Kidney (tissue), 13 donors: ENCODE measurements at regions not wholly inside any gene's neighbourhood (a gene's known extent, or its start where the extent isn't known, plus 50 kb on each side); places are given as distances from the start of the nearest gene placed in this dataset.

ENCODE experiments used
- DNase-seq, 5 donors: peaks; one replicate each; pipeline ENCODE4 v3.0.0-alpha.2; 2013 to 2020
- FAIRE-seq: peaks from 2 replicates; lab custom pipeline; 2012; peaks lifted over from hg19 to GRCh38; lab: Jason Lieb, UNC
- H3K27ac ChIP-seq, 2 donors: one replicate each; pipeline ENCODE4 v1.7.0; 2013; ENCODE audit warnings: low read depth in 2 of 2, low read length in 2 of 2, inconsistent platforms in 1 of 2
- H3K27me3 ChIP-seq: one replicate; pipeline ENCODE4 v1.7.1; 2013; ENCODE audit warnings: low read length, inconsistent platforms; ENCODE audit not compliant: control insufficient read depth, insufficient read depth
- H3K36me3 ChIP-seq, 3 donors: one replicate each; pipeline versions ENCODE4 v1.7.0 to v1.7.1; 2013; ENCODE audit warnings: low read length in 3 of 3, control low read depth in 1 of 3, inconsistent platforms in 1 of 3; ENCODE audit not compliant: insufficient read depth in 3 of 3, control insufficient read depth in 2 of 3
- H3K4me1 ChIP-seq, 3 donors: one replicate each; pipeline versions ENCODE4 v1.7.0 to v1.7.1; 2013; ENCODE audit warnings: low read length in 3 of 3, inconsistent platforms in 1 of 3, low read depth in 1 of 3; ENCODE audit not compliant: control insufficient read depth in 2 of 3, insufficient read depth in 2 of 3
- H3K4me3 ChIP-seq, 3 donors: one replicate each; pipeline versions ENCODE4 v1.7.0 to v1.8.1; 2013; ENCODE audit warnings: low read length in 3 of 3, control low read depth in 1 of 3, inconsistent platforms in 1 of 3
- H3K9ac ChIP-seq, 3 donors: one replicate each; pipeline versions ENCODE4 v1.7.0 to v1.7.1; 2013; ENCODE audit warnings: low read length in 3 of 3, control low read depth in 1 of 3, inconsistent platforms in 1 of 3
- H3K9me3 ChIP-seq, 3 donors: one replicate each; pipeline versions ENCODE4 v1.7.0 to v1.7.1; 2013; ENCODE audit warnings: low read length in 3 of 3, control low read depth in 1 of 3, inconsistent platforms in 1 of 3; ENCODE audit not compliant: control insufficient read depth in 2 of 3, insufficient read depth in 1 of 3
- intact Hi-C: fragments of 100-400 bp; cut with DNase I; formaldehyde crosslinking; loops from one replicate; pipeline ENCODE4 v1.11.1; 2022
- TF ChIP-seq, protein P1 (sequence below): IDR thresholded peaks from 3 replicates; pipeline ENCODE4 v1.5.1; 2012; ENCODE audit warnings: mild to moderate bottlenecking, moderate library complexity, borderline replicate concordance; ENCODE audit not compliant: insufficient read depth; ENCODE audit errors: extremely low read depth
- donor health status: control.
- donor health status: control.
- donor health status: control.
- donor health status: control.
- donor health status: control.
- donor health status: DM: yes; HTN: yes; CAD: no.
- donor health status: Normal renal cell carcinoma (clear cell type).

DNA sequence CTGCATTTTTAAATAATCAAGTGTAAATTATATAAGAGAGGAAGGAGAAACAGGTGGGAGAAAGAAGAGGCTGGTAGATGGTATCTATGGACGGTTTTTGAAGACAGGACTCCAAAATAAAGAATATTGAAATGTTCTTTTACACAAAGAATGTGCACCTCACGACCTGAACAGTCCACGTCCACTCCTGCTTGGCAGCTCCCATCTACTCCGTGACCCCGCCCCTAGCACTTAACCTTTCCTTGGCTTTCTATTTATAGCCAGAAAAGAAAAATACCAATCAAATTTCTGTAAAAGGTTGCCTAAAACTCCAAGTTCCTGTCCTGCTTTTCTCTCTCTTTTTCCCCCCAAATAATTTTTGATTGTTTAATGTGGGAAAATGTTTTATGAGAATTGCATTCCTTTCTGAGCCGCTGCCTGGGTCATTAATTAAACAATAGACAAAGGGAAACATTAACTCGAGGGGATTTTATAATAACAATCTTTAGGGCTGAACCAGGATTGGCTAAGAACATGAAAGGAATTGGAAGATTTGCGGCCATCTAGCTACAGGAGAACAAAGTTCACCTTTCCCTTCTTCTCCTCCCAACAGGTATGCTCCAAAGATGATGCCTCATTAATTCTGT lies 173.6 kb upstream of the MAP3K1 start:
- Histone ChIP-seq H3K4me1 (peaks cover 18 to 41% (median 21%) of the 10 kb centered on the region in 3 donors), H3K27me3 (no peaks in the 10 kb centered on the region), H3K9ac (no peak overlapping the region), H3K4me3 (no peak overlapping the region), H3K36me3 (no peaks in the 10 kb centered on the region), H3K9me3 (no peaks in the 10 kb centered on the region), H3K27ac (peak overlapping the region in 1 of 2 donors; percentile 59)
- DNase-seq (peak in 2 of 5 donors; percentile 73 to 77), FAIRE-seq (peak; percentile 19)
- intact Hi-C loops, result no loop called here
- TF ChIP-seq, protein P1, sequence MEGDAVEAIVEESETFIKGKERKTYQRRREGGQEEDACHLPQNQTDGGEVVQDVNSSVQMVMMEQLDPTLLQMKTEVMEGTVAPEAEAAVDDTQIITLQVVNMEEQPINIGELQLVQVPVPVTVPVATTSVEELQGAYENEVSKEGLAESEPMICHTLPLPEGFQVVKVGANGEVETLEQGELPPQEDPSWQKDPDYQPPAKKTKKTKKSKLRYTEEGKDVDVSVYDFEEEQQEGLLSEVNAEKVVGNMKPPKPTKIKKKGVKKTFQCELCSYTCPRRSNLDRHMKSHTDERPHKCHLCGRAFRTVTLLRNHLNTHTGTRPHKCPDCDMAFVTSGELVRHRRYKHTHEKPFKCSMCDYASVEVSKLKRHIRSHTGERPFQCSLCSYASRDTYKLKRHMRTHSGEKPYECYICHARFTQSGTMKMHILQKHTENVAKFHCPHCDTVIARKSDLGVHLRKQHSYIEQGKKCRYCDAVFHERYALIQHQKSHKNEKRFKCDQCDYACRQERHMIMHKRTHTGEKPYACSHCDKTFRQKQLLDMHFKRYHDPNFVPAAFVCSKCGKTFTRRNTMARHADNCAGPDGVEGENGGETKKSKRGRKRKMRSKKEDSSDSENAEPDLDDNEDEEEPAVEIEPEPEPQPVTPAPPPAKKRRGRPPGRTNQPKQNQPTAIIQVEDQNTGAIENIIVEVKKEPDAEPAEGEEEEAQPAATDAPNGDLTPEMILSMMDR, result no peak

DNA sequence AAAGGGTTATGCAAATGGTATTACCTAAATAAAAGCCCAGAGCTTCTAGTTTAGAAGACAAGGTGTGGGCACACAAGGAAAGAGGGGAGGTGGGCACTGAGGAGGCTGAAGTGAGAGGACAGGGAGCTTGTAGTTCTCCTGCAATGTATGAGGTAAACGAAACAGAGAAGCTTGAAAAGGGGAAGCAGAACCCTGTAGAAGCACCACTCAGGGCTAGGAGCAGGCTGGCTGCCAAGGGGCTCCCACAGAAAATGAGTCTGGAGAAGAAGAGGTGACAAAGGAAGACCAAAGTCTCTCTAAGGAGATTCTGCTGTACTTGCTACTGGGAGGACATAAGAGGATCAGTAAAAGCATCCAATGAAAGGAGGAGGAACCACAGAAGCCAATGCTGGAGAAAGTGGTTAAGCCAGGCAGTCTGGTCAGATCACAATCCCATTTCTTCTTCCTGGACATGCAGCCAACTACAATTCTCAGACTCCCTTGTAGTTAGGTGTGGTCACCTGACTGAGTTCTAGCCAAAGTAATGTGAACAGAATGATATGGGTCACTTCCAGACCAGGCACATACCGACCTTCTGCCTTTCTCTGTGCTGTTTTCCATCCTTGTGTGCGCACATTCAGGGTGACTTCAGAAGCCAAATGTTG lies 174.5 kb upstream of the MAP3K1 start:
- DNase-seq (no peak), FAIRE-seq (no peak)
- H3K4me3 ChIP-seq, result no peak overlapping the region
- H3K9me3 ChIP-seq, result no peaks in the 10 kb centered on the region
- peaks cover 18 to 47% (median 21%) of the 10 kb centered on the region in 3 donors for H3K4me1 ChIP-seq
- intact Hi-C loops, result no loop called here
- no peaks in the 10 kb centered on the region for H3K36me3 ChIP-seq
- H3K27ac ChIP-seq, result peak overlapping the region in 1 of 2 donors; percentile 55
- H3K9ac ChIP-seq, result no peak overlapping the region
- H3K27me3 ChIP-seq, result no peaks in the 10 kb centered on the region
- TF ChIP-seq, protein P1, result no peak

DNA sequence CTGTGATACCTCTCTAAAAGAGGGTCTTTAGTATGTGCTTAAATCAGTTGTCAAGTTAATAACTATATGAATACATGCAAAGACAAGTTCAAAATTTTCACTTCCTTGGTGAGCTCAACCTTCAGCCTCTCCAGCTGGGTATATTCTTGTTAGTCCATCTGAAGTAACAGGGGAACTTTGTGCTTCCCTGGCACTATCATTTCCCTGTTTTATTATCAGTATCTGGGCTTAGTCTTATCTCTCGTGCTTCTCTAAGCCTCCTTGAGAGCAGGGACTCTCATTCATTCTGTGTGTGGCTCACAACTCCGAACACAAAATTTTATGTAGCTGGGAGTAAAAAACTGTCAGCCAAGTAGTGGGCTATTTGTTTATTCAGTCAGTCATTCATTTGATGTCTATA lies 175.9 kb upstream of the MAP3K1 start:
- FAIRE-seq, result no peak
- Histone ChIP-seq H3K9ac (no peak overlapping the region), H3K36me3 (no peaks in the 10 kb centered on the region), H3K9me3 (no peaks in the 10 kb centered on the region), H3K27ac (peak overlapping the region; percentile 86 to 95), H3K27me3 (no peaks in the 10 kb centered on the region), H3K4me1 (peaks cover 18 to 47% (median 21%) of the 10 kb centered on the region in 3 donors), H3K4me3 (no peak overlapping the region)
- DNase-seq, result no peak
- intact Hi-C loops, result no loop called here
- TF ChIP-seq, protein P1, result no peak
